IPS-NIHi7 (cell line): ENCODE measurements at regions not wholly inside any gene's neighbourhood (a gene's known extent, or its start where the extent isn't known, plus 50 kb on each side); places are given as distances from the start of the nearest gene placed in this dataset.

Experiments
- DNase-seq: peaks from one replicate; pipeline ENCODE4 v3.0.0; 2012; ENCODE audit warnings: mixed read lengths; ENCODE audit errors: extremely low spot score

DNA sequence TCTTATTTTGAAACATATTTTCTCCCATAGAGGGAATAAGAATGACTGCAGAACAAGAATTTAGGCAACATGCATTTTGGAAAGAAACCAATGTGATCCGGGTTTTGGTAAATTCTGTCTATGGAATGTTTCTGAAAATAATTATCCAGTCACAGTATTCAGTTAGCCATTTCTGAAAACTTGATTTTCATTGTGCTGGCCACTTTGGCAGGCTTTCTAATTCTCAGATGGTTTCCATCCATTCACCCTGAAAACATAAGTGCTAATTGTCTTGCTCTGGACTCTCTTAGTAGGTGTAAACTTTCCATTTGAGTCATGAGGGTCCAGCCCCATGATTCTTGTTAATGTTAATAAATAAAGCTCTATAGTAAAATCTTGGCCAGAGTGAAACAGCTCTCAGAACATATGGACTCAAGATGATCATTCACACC is 176.5 kb downstream of the RBM43 start:
- DNase-seq = no peak

GRCh38 chr2:151083856-151084795 is 177.5 kb downstream of the RBM43 start:
- no peak for DNase-seq

GRCh38 chr2:151078889-151079288 is 182.8 kb downstream of the RBM43 start:
- no peak for DNase-seq

- no peak for DNase-seq
Measured at GRCh38 chr2:151071906-151072305, 189.8 kb downstream of the RBM43 start.

DNA sequence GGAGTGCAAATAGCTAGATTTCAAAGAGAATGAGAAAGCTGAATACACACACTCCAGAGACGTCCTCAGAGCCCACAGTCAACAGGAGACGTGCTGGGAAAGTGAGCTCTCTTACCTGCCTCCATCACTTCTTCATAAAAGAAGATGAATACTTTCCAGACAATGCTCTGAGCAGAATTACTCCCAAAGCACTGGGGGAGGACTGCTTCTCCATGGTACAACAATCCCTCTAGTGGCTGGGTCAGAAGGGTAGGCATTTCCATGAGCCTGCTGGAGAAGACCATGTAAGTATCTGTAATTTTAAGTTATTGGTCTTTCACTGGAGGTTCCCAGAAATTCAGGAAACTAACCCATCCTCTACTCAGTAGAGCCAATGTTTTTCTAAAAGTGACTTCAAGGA is 190.3 kb downstream of the RBM43 start:
- DNase-seq = peak; percentile 38

- DNase-seq = no peak
Measured at GRCh38 chr2:151070253-151070652, 191.4 kb downstream of the RBM43 start.

GRCh38 chr2:151067658-151068369 is 193.8 kb downstream of the RBM43 start:
- DNase-seq = no peak

- no peak for DNase-seq
Measured at GRCh38 chr2:151063271-151063670, 198.4 kb downstream of the RBM43 start.

- no peak for DNase-seq
Measured at GRCh38 chr2:151060287-151060686, 201.4 kb downstream of the RBM43 start.

DNA sequence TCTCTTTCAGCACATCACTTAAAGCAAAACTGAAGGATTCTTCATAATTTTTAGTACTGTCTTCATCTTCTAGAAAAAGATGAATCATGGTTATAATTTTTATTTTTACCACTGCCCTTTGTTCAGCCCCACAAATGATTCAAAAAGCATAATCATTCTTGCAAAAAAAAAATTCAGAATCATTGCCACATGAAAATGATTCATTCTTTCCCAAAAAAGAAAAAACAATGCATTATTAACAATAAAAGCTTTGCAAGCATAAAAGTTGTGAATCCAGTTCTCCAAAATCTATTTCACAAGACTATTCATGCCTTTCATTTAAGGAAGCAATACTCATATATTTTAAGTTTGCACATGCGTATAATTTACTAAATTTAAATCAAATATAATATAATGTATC is 204.8 kb downstream of the RBM43 start:
- no peak for DNase-seq

- no peak for DNase-seq
Measured at GRCh38 chr2:151053661-151053990, 208.0 kb downstream of the RBM43 start.

DNA sequence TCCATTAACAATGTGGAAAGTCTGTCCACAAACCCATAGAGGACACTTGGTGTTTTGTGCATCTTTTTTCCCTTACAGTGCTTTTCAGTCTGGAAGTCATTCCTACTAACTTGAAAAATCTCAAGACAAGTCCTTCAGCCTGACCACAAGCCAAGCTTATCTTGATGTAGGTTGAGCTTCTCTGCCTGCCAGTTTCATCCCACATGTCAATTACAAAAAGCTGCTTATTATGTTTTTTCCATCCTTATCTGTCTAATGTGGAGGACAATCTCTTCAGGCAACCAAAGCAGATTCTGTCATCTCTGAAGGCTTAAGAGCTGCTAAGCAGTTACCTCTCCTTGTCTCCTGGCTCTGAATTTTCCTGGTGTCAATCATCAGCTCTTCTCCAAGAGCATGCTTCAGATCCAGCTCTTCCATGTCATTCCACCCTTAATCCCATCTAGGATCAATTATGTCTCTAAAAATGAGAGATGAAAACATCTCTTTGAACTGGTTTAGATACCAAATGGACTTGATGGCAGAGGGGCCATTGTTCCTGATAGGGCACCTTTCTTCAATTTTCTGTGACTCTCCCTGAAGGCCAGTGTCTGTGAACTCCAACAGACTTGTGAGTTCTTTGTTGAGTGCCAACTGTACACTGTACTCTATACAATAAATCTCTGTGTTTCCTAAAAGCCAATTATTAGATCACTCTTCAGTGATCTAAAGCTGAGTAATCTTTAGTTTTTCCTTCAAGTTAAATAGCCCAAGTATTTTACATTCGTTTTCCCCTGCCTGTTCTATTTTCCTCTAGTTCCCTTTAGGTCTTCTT is 208.6 kb downstream of the RBM43 start:
- no peak for DNase-seq

GRCh38 chr2:151051574-151052220 is 210.0 kb downstream of the RBM43 start:
- DNase-seq = peak; percentile 35

DNA sequence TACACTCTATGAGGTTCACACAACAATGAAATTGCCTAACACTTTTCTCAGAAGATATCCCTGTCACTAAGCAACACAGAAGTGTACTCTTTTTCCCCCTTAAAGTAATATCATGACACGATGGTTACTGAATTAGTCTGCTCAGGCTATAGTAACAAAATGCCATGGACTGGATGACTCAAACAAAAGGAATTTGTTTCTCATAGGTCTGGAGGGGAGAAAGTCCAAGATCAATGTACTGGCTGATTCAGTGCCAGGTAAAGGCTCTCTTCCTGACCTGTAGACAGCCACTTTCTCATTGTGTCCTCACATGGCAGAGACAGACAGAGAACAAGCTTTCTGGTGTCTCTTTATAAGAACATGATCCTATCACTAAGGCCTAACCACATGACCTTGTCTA is 211.9 kb downstream of the RBM43 start:
- no peak for DNase-seq

DNA sequence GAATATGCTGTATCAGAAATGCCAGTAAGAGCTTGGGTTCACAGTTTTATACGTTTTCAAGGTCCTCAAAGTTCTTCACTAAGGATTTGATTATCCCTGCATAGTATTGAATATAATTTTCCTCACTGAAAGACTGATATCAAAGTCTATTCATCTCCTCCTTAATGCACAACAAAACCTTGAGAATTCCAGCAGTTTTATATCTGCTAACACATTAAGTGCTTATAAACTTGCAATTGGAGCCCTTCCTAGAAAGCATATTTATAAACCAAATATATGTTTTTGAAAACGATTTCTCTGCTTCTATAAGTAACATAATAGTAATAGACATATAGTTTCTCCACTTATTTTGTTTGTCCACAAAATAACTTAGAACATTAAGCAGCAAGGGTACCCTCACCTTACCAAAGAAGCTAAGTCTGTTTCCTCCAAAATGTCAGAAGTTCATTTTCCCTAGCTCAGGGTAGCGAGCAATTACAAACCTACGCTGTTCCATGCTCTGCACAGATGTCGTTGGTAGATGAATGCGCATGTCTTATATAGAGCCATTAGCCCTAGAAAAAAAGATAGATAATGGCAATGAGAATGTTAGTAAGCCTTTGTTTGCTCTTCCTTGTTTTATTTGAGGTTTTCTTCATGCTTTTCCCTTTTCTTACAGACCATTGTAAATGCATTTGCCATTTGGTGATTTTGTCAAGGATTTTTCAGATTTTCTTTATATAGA is 213.2 kb downstream of the RBM43 start:
- DNase-seq = no peak

DNA sequence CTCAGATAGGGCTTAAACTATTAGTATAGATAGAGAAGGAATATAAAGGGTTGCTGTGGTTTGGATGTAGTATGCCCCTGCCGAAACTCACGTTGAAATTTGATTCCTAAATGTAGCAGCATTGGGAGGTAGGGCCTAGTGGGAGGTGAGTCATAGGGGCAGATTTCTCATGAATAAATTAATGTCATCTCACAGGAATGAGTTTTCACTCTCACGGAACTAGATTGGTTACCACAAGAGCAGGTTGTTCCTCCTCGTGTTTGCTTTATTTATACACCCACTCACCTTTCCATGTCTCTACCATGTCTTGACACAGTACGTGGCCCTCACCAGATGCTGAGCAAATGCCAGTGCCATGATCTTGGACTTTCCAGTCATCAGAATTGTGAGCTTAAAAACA is 218.2 kb downstream of the RBM43 start:
- DNase-seq = no peak

DNA sequence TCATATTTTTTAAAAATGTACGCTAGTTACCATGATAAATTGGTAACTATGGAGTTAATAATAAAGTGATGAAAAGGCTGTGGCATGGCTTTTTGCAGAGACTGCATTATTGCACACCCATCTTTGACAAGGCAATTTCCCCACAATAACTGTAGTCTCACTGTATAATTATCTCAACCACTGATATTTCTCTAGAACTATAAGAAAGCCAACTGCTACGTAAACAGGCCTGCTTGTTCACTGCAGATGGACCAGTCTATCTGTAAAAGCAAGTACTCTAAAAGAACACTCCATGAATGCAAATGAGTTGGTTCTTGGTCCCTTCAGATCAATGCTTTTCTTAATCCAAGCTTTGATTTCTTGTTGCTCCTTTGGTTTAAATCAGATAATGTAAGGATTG is 218.7 kb downstream of the RBM43 start:
- DNase-seq = no peak

DNA sequence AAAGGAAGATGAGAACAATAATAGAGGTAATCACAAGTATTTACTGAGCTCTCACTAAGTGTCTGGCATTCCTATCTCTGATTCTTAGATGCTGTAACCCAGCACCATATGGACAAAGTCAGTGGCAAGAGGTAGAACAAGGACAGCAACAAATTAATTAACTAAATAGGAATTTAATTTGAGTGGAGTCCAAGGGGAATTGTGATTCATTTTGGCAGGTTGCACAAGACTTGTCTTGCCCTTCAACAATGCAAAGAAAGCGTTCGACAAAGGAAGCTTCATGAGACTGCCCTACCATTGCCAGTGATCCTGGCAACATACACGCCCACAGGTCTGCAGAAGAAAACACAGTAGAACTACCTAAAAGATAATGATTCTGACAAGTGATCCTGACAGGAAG is 221.6 kb downstream of the RBM43 start:
- DNase-seq = no peak

- no peak for DNase-seq
Measured at GRCh38 chr2:151038516-151038915, 223.1 kb downstream of the RBM43 start.

DNA sequence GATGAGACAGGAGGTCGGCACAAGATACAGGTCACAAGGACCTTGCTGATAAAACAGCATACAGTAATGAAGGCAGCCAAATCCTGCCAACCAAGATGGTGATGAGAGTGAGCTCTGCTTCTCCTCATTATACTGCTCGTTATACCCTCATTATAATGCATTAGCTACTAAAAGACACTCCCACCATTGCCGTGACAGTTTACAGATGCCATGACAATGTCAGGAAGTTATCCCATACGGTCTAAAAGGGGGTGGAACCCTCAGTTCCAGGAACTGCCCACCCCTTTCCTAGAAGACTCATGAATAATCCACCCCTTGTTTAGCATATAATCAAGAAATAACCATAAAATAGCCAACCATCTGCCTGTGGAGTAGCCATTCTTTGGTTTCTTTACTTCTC is 224.2 kb downstream of the RBM43 start:
- no peak for DNase-seq
